ENCODE measurements at regions not wholly inside any gene's neighbourhood (a gene's known extent, or its start where the extent isn't known, plus 50 kb on each side); places are given as distances from the start of the nearest gene placed in this dataset.
"Not testable (repeated sequence)": the region's sequence is repeated elsewhere in the genome, so short reads cannot be mapped to it uniquely, and the experiment has no call there.

GRCh38 chr7:76806460-76806859, 179.4 kb upstream of the POMZP3 start:
- H3K27me3 Mint-ChIP-seq (ENCODE audit: low read depth); CTCF ChIA-PET; DNase-seq (ENCODE audit: low spot score); H3K36me3 Mint-ChIP-seq; H3K4me3 Mint-ChIP-seq; POLR2A ChIA-PET; H3K4me1 Mint-ChIP-seq; H3K9me3 Mint-ChIP-seq; H3K27ac Mint-ChIP-seq; ATAC-seq: not testable (repeated sequence)

DNA sequence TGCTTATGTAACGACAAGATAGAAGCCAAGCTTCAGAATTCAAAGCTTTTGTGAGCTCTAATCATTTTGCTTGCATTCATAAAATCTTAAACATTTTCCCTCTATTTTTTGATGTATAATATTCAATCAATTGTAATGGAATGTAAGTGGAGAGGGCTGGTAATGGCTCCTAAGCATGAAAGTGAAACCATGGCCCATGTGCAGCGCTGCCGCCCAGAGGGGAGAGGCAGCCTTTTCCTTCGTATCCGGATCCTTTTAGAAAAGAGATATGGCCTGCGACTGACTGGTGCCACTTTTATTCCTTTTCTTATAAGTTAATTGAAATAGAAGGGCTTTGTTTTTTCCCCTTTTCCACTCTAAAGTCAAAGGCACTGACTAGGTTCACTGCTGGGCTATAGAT, 178.9 kb upstream of the POMZP3 start:
- H3K27ac Mint-ChIP-seq; H3K27me3 Mint-ChIP-seq (ENCODE audit: low read depth); CTCF ChIA-PET; H3K9me3 Mint-ChIP-seq; H3K4me3 Mint-ChIP-seq; POLR2A ChIA-PET; H3K36me3 Mint-ChIP-seq; DNase-seq (ENCODE audit: low spot score); H3K4me1 Mint-ChIP-seq: not testable (repeated sequence)
- ATAC-seq = peak; percentile 71; the same call in 1 of the 2 replicates

GRCh38 chr7:76805262-76805661, 178.2 kb upstream of the POMZP3 start:
- H3K4me1 Mint-ChIP-seq; H3K9me3 Mint-ChIP-seq; H3K36me3 Mint-ChIP-seq; H3K27ac Mint-ChIP-seq; H3K4me3 Mint-ChIP-seq; DNase-seq (ENCODE audit: low spot score); POLR2A ChIA-PET; H3K27me3 Mint-ChIP-seq (ENCODE audit: low read depth); CTCF ChIA-PET; ATAC-seq: not testable (repeated sequence)

GRCh38 chr7:76797639-76798038, 170.6 kb upstream of the POMZP3 start:
- POLR2A ChIA-PET = not testable (repeated sequence)

GRCh38 chr7:76780693-76781092, 153.6 kb upstream of the POMZP3 start:
- DNase-seq (ENCODE audit: low spot score); H3K27me3 Mint-ChIP-seq (ENCODE audit: low read depth); H3K9me3 Mint-ChIP-seq; H3K4me3 Mint-ChIP-seq; CTCF ChIA-PET; H3K4me1 Mint-ChIP-seq; POLR2A ChIA-PET; ATAC-seq; H3K36me3 Mint-ChIP-seq; H3K27ac Mint-ChIP-seq: not testable (repeated sequence)

More at GRCh38 chr7:76797639-76798038, 170.6 kb upstream of the POMZP3 start:
- H3K27me3 Mint-ChIP-seq (ENCODE audit: low read depth); DNase-seq (ENCODE audit: low spot score); H3K4me3 Mint-ChIP-seq; H3K36me3 Mint-ChIP-seq; H3K4me1 Mint-ChIP-seq; CTCF ChIA-PET; H3K9me3 Mint-ChIP-seq; H3K27ac Mint-ChIP-seq; ATAC-seq: not testable (repeated sequence)

GRCh38 chr7:76774279-76774678, 147.2 kb upstream of the POMZP3 start:
- H3K9me3 Mint-ChIP-seq; DNase-seq (ENCODE audit: low spot score); H3K27ac Mint-ChIP-seq; ATAC-seq; H3K4me1 Mint-ChIP-seq; H3K4me3 Mint-ChIP-seq; H3K27me3 Mint-ChIP-seq (ENCODE audit: low read depth); H3K36me3 Mint-ChIP-seq; CTCF ChIA-PET; POLR2A ChIA-PET: not testable (repeated sequence)

DNA sequence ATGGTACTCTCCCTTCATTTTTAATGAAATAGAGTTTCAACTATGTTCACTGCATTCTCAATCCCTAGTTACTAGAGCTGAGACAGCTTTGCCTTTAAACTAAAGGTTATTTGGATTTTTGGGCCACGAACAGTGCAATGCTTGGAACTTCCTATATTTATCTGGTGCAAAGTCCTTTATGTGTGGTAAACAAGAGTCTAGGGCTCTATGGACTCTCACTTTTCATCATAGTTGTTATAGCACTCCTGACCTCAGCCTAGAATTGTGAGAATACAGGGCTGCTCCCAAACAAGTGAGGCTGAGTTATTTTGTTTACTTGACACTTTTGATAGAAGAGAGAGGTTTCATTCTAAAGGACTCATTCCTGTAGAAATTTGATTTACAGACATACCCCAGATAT, 144.9 kb upstream of the POMZP3 start:
- H3K9me3 Mint-ChIP-seq = peaks cover 22% of the 10 kb centered on the region
- H3K36me3 Mint-ChIP-seq; DNase-seq (ENCODE audit: low spot score); CTCF ChIA-PET; H3K27ac Mint-ChIP-seq; POLR2A ChIA-PET; H3K4me1 Mint-ChIP-seq; H3K4me3 Mint-ChIP-seq; ATAC-seq; H3K27me3 Mint-ChIP-seq (ENCODE audit: low read depth): not testable (repeated sequence)

DNA sequence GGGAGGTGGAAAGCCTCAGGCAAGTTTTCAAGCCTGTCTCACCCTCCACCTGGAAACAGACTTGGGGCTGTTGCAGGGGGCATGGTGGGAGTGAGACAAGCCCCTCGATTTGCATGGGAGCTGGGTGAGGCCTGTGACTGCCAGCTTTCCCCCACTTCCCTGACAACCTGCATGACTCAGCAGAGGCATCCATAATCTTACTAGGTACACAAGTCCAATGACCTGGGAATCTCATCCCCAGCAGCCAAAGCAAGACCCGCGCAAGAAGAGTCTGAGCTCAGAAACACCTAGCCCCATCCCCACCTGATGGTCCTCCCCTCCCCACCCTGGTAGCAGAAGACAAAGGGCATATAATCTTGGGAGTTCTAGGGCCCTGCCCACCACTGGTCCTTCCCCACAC, 136.9 kb upstream of the POMZP3 start:
- H3K36me3 Mint-ChIP-seq; ATAC-seq; POLR2A ChIA-PET; H3K27ac Mint-ChIP-seq; DNase-seq (ENCODE audit: low spot score); H3K4me3 Mint-ChIP-seq; H3K27me3 Mint-ChIP-seq (ENCODE audit: low read depth): not testable (repeated sequence)
- Mint-ChIP-seq H3K9me3 (peaks cover 25% of the 10 kb centered on the region), H3K4me1 (peaks cover 14% of the 10 kb centered on the region)
- CTCF ChIA-PET = interaction anchor here (0.6 kb wide), 1 partner anchor 132 kb away, joined by 3 read pairs; no protein-coding TSS in a partner anchor

DNA sequence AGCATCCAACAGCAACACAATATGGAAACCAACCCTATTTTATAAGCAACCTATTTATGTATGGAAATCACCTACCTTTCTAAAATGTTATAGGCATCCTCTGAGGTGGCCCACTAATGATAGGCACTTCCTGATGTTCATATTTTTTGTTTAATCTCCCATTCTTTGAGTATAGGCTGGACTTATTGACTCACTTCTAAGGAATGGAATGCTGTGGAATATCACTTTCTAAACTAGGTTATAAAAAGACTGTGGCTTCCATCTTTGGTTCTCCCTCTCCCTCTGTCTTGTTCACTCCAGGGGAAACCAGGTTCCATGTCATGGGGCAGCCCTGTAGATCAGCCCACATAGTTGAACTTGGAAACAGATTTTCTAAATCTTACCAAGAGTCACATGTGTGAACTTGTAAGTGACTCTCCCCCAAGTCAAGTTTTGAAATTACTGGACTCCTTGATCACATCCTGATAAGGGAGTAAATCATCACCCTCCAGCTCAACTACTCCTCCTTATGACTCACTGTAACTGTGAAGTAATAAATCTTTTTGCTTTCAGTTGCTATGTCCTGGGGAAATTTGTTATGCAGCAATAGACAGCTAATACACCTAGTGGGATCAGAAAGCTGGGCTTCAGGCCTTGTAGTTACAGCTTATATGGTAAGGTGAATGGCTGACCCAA, 133.6 kb upstream of the POMZP3 start:
- H3K36me3 Mint-ChIP-seq; H3K27me3 Mint-ChIP-seq (ENCODE audit: low read depth); H3K27ac Mint-ChIP-seq; H3K4me3 Mint-ChIP-seq; CTCF ChIA-PET; DNase-seq (ENCODE audit: low spot score); POLR2A ChIA-PET; ATAC-seq; H3K9me3 Mint-ChIP-seq: not testable (repeated sequence)
- peaks cover 14% of the 10 kb centered on the region for H3K4me1 Mint-ChIP-seq

DNA sequence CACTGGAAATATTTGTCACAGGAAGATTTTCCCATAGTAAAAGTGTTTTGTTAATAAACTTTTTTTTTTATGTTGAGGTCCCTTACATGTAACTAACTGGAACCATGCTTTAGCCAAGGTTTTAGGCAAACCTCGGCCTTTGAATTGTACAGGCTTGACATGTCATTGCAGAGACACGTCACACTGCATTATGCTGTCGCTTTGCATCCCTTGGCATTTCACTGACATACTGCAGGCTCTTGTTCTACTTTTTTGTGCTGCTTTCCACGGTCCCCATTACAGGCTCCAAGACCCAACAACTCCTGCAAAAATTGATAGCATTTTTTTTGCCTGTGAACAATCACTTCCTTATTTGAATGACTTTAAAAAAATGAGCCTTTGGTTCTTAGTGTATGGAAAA, 112.5 kb upstream of the POMZP3 start:
- H3K4me3 Mint-ChIP-seq; H3K36me3 Mint-ChIP-seq; CTCF ChIA-PET; H3K4me1 Mint-ChIP-seq; DNase-seq (ENCODE audit: low spot score); ATAC-seq; H3K27me3 Mint-ChIP-seq (ENCODE audit: low read depth); H3K27ac Mint-ChIP-seq; H3K9me3 Mint-ChIP-seq; POLR2A ChIA-PET: not testable (repeated sequence)

DNA sequence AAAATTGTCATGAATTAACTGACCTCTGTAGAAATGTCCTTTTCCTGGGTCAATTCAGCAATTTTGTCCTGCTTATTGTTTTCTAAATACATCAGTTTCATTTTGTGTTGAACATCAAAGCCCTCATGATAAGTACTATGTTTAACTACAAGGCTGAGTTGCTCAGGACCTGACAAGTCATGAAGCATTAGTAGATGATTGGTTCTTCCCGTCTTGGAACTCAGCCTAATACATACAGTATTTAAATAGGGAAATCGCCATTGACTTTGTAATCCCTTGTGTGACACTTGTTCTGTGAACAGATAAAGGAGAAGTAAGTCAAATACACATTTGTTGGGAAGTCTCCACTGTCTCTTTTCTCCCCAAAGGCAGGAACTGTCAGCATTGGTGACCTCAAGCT, 109.6 kb upstream of the POMZP3 start:
- DNase-seq (ENCODE audit: low spot score) = not testable (repeated sequence)

GRCh38 chr7:76736091-76736490, 109.0 kb upstream of the POMZP3 start:
- H3K27ac Mint-ChIP-seq; CTCF ChIA-PET; H3K9me3 Mint-ChIP-seq; ATAC-seq; H3K4me3 Mint-ChIP-seq; H3K27me3 Mint-ChIP-seq (ENCODE audit: low read depth); H3K36me3 Mint-ChIP-seq; H3K4me1 Mint-ChIP-seq; DNase-seq (ENCODE audit: low spot score); POLR2A ChIA-PET: not testable (repeated sequence)

More for the DNA sequence above, 109.6 kb upstream of the POMZP3 start:
- POLR2A ChIA-PET; H3K4me3 Mint-ChIP-seq; H3K27ac Mint-ChIP-seq; ATAC-seq; H3K36me3 Mint-ChIP-seq; H3K4me1 Mint-ChIP-seq; H3K27me3 Mint-ChIP-seq (ENCODE audit: low read depth); CTCF ChIA-PET; H3K9me3 Mint-ChIP-seq: not testable (repeated sequence)

GRCh38 chr7:76735668-76736067, 108.6 kb upstream of the POMZP3 start:
- ATAC-seq; CTCF ChIA-PET; H3K27me3 Mint-ChIP-seq (ENCODE audit: low read depth); H3K36me3 Mint-ChIP-seq; DNase-seq (ENCODE audit: low spot score); POLR2A ChIA-PET; H3K27ac Mint-ChIP-seq; H3K4me3 Mint-ChIP-seq; H3K4me1 Mint-ChIP-seq; H3K9me3 Mint-ChIP-seq: not testable (repeated sequence)

All from WTC11 (cell line).